HG02642 (cell line): ENCODE measurements at regions not wholly inside any gene's neighbourhood (a gene's known extent, or its start where the extent isn't known, plus 50 kb on each side); places are given as distances from the start of the nearest gene placed in this dataset.
"Not testable (repeated sequence)": the region's sequence is repeated elsewhere in the genome, so short reads cannot be mapped to it uniquely, and the experiment has no call there.

Experiments used
- ATAC-seq: cut with Tn5 transposase; IDR thresholded peaks from one replicate; pipeline ENCODE4 v1.9.1; 2021; ENCODE audit warnings: mild to moderate bottlenecking; ENCODE audit not compliant: unreplicated experiment, poor library complexity

DNA sequence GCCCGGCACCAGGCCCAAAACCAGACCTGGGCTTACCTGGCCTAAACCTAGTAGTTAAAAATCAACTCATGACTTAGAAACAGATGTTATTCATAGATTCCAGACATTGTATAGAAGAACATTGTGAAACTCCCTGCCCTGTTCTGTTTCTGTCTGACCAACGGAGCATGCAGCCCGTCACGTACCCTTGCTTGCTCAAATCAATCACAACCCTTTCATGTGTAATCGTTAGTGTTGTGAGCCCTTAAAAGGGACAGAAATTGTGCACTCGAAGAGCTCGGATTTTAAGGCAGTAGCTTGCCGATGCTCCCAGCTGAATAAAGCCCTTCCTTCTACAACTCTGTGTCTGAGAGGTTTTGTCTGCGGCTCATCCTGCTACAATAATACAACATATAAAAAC, 209.5 kb upstream of the BTBD3 start:
- not testable (repeated sequence) for ATAC-seq

DNA sequence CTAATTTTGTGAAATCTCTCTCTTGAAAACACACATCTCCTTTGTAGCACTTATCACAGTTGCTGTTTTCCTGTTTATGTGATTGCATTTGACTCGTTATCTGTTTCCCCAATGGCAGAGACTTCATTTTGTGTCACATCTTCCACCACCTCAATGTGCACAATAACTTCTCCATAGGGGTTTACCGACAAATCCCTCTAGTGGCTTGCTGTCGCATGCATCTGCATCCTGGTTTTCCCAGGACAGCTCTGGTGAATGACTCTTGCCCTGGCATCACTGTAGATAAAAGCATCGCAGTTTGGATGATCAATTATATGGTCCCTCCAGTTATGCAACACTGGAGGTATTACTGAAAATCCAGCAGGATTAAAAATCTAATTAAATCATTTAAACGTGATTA, 206.5 kb upstream of the BTBD3 start:
- no peak for ATAC-seq

DNA sequence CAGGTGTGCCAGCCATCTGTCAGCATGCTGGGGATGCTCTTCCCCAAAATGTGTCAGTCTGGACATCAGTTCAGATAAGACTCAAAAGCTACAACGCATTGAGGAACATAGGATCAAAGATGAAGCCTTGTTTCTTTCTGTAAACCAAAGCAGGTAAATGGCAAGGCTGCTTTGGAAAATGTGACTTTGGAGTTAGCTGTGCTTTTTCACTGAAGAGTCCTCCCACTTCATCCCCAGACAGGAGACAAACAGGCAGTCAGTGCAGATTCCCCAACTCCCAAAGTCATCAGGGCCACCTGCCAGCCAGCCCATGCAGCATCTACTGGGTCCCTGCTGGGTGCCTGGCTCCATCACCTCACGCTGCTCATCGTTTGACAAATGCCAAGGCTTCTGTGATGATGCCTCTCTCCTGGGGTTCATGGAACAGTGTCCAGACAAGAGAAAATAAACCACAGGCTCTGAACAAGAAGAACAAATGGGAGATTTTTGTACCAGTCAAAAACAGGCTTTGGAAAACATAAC, 205.0 kb upstream of the BTBD3 start:
- no peak for ATAC-seq

DNA sequence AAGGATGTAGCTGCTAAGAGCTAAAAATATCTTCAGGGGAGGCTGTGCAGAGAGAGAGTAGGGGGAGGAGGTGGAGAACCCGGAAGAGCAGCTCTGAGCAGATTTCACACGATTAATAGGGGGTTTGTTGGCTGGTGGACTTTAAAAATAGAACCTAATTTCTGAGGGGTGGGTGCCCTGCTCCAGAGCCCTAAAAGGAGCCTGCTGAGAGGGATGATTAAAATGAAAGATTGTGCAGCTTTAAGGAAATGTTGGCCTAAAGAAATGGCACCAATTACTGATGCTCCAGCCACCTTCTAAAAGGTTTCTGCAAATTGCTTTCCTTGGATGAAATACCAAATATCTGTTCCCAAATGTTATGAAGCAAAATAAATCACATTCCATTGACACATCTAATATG, 202.8 kb upstream of the BTBD3 start:
- no peak for ATAC-seq

DNA sequence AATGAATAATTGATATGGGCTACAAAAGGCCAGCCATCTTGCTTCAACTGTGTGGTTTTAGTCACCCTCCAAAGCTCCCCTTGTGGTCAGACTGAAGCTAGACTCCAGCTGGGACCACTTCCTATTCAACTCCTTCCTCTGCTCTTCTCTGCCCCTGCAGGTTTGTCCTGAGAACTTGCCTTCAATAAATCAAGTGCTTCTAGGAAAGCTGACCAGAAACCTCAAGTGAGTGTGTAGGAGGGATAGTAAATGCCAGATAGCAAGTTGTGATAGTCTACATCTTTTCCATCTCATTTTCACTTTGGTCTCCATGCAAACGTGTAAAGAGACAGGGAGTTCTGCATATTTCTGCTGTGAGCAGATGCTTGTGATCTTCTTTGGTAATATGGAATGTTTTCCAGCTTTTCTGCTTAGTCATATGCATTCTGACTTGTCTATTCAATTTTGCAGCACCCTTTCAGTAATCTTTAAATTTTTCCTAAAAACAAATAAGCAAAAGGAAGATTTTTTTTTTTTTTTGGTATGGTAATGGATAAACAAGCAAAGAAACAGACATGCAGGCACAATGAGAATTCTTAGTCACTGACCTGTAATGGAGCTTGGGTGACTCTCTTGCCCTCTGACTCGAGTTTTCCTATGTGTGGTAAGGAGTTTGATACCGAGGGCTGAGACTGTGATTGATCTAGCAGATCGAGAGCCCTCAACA, 201.3 kb upstream of the BTBD3 start:
- ATAC-seq, result no peak

DNA sequence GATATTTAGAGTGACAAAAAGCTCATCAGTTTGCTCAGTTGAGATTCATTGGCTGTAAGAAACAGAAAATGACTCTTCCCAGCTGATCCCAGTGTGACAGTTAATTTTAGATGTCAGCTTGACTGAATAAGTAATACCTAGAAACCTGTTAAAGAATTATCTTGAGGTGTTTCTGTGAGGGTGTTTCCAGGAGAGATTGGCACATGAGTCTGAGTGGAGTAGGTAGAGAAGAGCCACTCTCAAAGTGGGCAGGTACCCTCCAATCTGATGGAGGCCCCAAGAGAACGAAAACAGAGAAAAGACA, 200.8 kb upstream of the BTBD3 start:
- no peak for ATAC-seq

DNA sequence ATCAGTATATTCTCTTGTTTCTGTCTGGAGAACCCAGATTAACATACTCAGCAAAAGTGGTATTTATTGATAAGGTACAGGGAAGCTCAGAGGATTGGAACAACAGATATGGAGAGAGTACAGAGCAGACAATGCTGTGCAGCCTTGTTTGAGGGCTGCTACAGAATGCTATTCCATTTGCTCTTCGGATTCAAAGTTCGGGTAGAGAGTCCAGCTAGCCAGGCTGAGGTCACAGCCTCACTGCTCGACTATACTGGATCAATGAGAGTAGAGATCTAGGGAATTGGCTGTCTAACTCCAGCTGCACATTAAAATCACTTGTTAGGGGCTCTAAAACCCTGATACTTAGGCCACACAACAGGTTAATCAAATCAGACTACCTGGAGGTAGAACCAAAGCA, 200.1 kb upstream of the BTBD3 start:
- no peak for ATAC-seq

DNA sequence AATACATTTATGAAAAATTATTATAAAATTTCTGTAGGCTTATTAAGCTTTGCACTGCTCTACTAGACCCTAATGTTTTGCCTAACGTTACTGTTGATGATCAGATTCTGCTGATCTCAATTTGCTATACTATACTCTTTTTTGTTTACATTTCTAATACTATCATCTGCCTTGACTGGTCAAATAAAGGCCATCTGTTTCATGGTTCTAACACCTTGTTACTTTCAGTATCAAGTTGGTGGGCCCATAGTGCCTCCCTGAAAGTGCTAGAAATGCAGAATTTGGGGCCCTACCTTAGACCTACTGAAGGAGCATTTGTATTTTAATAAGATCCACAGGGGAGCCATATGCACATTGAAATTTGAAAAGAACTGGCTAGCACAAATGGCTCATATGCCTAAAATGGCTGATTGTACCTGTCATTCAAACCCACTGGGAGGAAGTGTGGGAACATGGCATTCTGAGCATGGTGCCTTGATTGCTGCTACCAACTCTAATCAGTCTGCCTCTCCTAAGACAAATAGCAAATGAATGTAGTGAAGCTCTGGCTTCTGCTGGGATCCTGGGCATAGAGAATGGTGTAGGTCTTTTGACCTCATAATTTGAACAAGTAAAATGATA, 199.1 kb upstream of the BTBD3 start:
- ATAC-seq, result no peak

DNA sequence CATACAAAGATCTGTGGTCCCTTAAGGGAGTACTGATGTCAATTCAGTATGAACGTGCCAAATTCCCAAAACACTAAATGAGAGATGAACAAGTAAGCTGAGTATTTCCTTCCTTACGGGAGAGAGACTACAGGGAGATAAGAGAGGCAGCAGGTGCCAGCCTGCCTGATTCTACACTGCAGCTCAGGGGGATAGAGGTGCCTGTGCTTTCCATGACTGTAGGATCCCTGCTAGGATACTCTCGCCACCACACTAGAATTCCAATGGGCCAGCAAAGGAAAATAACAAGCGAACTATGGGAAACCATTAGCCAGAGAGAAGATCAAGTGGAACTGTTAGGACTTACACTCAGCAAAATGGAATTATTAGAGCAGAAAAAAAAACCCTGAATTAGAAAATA, 198.5 kb upstream of the BTBD3 start:
- no peak for ATAC-seq

DNA sequence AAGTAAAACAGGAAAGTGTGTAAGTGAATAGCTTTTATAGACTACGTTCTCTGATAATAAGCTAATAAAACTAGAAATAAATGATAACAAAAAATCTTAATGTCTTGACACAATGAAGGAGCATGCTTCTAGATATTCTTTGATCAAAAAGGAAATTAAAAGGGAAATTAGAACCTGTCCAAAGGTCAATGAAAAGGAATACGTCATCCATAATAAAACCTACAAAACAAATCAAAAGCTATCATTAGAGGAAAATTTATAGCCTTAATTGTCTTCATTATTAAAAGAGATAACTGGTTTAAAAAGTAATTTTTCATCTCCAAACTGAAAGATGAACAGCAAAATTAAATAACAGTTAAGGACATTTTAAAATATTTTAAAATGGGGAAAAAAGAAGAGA, 196.3 kb upstream of the BTBD3 start:
- ATAC-seq, result no peak

DNA sequence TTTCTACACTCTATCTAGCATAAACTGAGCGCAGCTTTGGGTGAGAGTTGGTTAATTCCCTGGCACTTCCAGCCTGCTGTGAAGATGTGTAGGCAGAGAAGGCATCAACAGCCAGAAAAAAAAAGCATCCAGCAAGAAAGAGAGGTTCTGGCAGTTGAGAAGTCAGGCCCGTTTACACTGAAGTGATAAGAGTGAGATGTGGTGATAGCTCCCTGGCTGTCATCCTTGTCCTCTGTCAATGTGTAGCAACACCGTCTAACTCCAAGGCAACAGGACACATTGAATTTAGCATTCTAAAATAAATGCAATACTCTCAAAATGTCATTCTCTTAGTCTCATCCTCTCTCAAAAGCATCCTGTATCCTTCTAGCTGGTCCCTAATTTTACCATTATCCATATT, 193.6 kb upstream of the BTBD3 start:
- no peak for ATAC-seq

DNA sequence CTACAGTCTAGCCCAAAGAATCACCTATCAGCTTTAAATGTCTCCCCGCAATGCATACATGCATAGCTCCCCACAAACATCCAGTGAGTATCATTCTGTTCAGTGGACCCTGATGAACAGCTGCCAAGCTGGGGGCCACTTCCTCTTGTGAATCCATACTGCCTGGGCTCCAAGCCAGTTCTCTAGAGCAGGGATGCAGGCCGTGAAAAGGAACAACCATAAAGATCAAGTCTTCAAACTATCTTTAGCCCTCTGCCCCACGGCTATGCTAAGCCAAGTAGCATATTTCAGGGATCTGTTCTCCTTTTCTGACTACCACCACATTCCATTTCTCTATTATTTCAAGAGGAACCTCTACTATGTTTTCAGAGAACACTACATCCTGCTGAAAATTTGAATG, 191.7 kb upstream of the BTBD3 start:
- no peak for ATAC-seq

DNA sequence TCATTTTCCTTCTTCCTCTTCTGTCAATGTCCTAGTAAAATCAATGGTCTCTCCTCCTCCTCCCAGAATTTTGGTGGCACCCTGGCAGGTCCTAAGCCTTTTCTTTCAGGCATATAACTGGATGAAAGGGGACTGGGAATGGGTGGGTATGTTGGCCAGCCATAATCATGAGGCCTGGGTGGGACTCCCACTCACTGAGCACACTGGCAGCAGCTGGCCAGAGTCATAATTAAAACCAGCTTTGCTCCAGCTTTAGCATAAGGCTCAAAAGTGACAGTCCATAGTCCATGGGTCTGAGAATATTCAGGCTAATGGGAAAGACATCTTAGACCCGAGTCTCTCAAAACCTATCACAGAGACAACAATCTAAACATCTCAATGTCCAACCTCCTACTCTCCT, 190.0 kb upstream of the BTBD3 start:
- no peak for ATAC-seq

DNA sequence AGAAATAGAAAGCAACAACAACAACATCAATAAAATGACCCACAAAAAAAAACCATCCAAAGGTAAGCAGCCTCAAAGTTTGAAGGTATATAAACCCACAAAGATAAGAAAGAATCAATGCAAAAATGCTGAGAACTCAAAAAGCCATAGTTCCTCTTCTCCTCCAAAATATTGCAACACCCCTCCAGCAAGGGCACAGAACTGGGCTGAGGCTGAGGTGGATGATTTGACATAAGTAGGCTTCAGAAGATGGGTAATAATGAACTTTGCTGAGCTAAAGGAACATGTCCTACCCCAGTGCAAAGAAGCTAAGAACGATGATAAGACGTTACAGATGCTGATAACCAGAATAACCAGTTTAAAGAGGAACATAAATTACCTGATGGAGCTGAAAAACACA, 188.8 kb upstream of the BTBD3 start:
- ATAC-seq, result no peak

DNA sequence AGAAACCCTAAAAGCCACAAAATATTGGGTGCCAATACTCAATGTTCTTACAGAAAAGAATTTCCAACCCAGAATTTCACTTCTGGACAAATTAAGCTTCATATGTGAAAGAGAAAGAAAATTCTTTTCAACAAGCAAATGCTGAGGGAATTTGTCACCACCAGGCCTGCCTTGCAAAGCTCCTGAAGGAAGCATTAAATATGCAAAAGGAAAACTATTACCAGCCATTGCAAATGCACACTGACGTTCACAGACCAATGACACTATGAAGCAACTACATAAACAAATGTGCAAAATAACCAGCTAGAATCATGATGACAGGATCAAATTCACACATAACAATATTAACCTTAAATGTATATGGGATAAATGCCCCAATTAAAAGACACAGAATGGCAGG, 187.9 kb upstream of the BTBD3 start:
- ATAC-seq, result no peak

DNA sequence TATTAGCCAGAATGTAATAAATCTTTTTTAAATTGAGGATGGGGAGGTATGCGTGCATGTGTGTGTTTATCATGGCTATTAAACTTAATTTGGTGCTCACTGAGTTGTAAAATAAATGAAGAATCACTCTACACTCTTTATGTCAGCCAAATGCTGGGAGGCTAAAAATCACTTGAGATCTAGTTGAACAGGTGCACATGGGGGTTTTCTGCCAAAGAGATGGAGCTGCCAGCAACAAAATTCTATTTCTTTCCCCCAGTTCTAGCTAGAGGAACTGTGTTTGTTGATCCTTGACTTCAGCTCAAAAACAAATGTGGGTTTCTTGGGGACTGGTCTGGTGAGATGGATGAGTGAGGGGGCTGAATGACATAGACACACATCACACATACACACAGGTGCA, 183.3 kb upstream of the BTBD3 start:
- ATAC-seq, result no peak

DNA sequence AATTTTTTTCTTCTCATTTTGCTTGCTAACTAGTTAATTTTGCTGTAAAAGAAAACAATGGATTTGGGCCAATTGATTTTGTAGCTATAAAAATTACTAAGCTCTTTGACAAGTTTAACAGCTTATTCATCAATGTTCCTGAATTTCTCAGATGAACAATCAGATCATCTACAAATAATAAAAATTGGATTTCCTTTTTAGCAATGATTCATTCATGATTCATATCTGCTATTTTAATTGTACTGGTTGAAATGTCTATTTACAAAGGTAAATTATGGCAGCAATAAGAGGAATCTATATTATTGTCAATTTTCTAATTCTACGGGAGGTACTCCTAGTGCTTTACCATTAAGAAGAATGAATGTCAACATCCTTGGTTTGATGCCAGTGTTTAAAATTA, 178.8 kb upstream of the BTBD3 start:
- ATAC-seq, result no peak

DNA sequence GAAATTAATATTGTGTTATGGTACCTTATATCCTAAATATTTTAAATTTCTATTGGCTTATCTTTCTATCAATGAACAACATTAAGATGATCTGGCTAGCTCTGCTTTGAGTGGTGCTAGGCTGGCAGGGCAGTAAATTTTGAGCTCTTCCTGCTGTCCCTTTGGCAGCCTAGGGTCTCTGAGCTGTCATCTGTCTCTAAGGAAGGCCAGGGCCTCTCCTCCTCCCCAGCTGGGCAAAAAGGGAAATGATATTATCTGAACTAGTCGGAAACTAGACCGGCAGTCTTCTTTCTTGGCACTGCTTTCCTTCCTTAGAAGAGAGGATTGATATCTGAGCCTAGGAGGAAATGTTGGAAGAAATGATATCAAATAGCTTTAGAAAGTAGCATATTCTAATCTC, 176.7 kb upstream of the BTBD3 start:
- no peak for ATAC-seq

DNA sequence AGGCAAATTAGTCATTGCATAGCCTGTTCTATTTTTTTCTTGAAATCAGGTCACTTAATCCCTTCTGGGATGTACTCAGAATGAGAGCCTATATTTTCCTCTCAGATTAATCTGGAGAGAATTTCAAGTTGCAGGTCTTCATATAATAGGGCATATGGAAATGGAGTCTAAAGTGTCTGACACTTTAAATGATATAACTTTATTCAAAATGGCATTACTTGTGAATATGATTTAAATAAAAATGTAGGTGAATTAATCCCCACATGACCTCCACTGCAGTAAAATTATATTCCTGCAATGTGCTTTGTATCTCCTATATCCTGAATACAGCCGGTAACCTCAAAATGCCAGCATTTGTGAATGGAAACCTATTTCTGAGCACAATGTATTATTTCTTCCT, 172.5 kb upstream of the BTBD3 start:
- ATAC-seq, result no peak

DNA sequence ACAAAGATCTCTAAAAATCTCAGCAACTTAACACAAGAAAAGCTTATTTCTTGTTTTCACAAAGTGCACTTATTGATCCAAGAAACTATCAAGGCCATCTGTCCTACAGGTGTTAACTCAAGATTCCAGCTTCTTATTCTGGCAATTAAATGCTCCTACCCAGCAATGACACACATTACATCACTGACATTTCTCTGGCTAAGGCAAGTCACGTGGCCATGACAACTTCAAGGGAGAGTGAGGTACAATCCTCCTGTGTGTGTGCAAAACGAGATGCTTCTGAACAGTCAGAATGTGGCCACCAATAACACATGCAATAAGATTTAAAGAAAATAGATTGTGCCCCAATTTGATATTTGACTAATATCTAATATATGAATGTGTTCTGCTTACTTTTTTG, 169.3 kb upstream of the BTBD3 start:
- ATAC-seq, result no peak

DNA sequence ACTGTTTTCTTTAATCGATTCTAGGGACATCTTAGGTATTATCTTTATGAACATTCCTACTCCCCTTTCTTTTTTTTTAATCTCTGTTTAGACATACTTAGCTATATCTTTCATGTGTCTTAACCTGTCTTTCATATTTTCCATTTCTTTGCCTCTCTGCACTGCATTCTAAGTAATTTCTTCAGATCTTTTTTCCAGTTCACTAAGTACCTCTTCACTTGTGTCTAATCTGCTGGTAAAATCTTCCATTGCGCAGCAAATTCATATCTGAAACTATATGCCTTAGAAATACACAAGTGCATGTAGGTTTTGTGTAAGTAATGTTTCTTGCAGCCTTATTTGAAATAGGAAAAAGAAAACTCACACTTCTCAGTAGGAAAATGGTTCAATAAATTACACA, 165.4 kb upstream of the BTBD3 start:
- ATAC-seq, result no peak

DNA sequence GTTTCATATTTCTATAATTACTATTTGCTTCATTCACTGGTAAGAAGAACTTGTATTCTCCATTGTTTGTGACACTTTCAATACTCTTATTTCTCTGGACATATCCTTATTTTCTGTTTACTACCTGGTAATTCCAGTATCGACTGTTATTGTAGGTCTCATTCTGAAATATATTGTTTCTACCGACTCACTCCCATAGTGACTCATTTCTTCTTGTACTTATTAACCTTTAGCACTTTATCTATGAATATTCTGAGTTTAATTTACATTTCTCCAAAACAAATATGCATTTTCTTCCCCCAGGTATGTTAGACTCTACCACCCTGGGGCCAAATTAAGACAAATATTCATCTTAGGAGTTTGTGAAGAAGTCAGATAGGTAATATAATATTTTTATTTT, 164.5 kb upstream of the BTBD3 start:
- ATAC-seq, result no peak
